Neural cell (in vitro differentiated cells): ENCODE measurements at regions not wholly inside any gene's neighbourhood (a gene's known extent, or its start where the extent isn't known, plus 50 kb on each side); places are given as distances from the start of the nearest gene placed in this dataset.

Source experiments
- EP300 ChIP-seq: fragments of 450-650 bp; conservative IDR thresholded peaks from 2 replicates; pipeline ENCODE4 v1.6.1; 2014; ENCODE audit warnings: antibody characterized with exemption, mild to moderate bottlenecking, moderate library complexity; ENCODE audit not compliant: poor library complexity, severe bottlenecking
- EZH2 ChIP-seq: fragments of 200-600, 300-800 bp; shearing (Covaris generic), sonication (generic); IDR thresholded peaks from 2 replicates; pipeline ENCODE4 v1.6.1; 2014; ENCODE audit warnings: antibody characterized with exemption, low read length, borderline replicate concordance, mild to moderate bottlenecking; ENCODE audit not compliant: insufficient read depth, poor library complexity, severe bottlenecking
- MXI1 ChIP-seq: fragments of 450-650 bp; conservative IDR thresholded peaks from 2 replicates; pipeline ENCODE4 v1.6.1; 2014; ENCODE audit warnings: antibody characterized with exemption, mild to moderate bottlenecking; ENCODE audit not compliant: poor library complexity, severe bottlenecking
- SMC3 ChIP-seq: fragments of 450-650 bp; conservative IDR thresholded peaks from 2 replicates; pipeline ENCODE4 v1.6.1; 2014; ENCODE audit warnings: antibody characterized with exemption, mild to moderate bottlenecking, moderate library complexity; ENCODE audit not compliant: poor library complexity
- TF ChIP-seq, protein P1 (sequence below): IDR thresholded peaks from 2 replicates; pipeline ENCODE4 v1.6.1; 2012; ENCODE audit warnings: borderline replicate concordance
- TF ChIP-seq, protein P2 (sequence below): fragments of 450-650 bp; IDR thresholded peaks from 2 replicates; pipeline ENCODE4 v1.5.1; 2014; ENCODE audit warnings: antibody characterized with exemption, mild to moderate bottlenecking, moderate library complexity; ENCODE audit not compliant: poor library complexity, severe bottlenecking

- TF ChIP-seq, protein P1, sequence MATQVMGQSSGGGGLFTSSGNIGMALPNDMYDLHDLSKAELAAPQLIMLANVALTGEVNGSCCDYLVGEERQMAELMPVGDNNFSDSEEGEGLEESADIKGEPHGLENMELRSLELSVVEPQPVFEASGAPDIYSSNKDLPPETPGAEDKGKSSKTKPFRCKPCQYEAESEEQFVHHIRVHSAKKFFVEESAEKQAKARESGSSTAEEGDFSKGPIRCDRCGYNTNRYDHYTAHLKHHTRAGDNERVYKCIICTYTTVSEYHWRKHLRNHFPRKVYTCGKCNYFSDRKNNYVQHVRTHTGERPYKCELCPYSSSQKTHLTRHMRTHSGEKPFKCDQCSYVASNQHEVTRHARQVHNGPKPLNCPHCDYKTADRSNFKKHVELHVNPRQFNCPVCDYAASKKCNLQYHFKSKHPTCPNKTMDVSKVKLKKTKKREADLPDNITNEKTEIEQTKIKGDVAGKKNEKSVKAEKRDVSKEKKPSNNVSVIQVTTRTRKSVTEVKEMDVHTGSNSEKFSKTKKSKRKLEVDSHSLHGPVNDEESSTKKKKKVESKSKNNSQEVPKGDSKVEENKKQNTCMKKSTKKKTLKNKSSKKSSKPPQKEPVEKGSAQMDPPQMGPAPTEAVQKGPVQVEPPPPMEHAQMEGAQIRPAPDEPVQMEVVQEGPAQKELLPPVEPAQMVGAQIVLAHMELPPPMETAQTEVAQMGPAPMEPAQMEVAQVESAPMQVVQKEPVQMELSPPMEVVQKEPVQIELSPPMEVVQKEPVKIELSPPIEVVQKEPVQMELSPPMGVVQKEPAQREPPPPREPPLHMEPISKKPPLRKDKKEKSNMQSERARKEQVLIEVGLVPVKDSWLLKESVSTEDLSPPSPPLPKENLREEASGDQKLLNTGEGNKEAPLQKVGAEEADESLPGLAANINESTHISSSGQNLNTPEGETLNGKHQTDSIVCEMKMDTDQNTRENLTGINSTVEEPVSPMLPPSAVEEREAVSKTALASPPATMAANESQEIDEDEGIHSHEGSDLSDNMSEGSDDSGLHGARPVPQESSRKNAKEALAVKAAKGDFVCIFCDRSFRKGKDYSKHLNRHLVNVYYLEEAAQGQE: no peak
- no peak for TF ChIP-seq SMC3
- TF ChIP-seq, protein P2, sequence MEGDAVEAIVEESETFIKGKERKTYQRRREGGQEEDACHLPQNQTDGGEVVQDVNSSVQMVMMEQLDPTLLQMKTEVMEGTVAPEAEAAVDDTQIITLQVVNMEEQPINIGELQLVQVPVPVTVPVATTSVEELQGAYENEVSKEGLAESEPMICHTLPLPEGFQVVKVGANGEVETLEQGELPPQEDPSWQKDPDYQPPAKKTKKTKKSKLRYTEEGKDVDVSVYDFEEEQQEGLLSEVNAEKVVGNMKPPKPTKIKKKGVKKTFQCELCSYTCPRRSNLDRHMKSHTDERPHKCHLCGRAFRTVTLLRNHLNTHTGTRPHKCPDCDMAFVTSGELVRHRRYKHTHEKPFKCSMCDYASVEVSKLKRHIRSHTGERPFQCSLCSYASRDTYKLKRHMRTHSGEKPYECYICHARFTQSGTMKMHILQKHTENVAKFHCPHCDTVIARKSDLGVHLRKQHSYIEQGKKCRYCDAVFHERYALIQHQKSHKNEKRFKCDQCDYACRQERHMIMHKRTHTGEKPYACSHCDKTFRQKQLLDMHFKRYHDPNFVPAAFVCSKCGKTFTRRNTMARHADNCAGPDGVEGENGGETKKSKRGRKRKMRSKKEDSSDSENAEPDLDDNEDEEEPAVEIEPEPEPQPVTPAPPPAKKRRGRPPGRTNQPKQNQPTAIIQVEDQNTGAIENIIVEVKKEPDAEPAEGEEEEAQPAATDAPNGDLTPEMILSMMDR: no peak
- no peak for TF ChIP-seq EZH2
- no peak for TF ChIP-seq MXI1
- no peak for TF ChIP-seq EP300
These were observed 621.6 kb upstream of the LRRTM1 start for GRCh38 chr2:80926168-80926567.
